ENCODE measurements at regions not wholly inside any gene's neighbourhood (a gene's known extent, or its start where the extent isn't known, plus 50 kb on each side); places are given as distances from the start of the nearest gene placed in this dataset.

DNA sequence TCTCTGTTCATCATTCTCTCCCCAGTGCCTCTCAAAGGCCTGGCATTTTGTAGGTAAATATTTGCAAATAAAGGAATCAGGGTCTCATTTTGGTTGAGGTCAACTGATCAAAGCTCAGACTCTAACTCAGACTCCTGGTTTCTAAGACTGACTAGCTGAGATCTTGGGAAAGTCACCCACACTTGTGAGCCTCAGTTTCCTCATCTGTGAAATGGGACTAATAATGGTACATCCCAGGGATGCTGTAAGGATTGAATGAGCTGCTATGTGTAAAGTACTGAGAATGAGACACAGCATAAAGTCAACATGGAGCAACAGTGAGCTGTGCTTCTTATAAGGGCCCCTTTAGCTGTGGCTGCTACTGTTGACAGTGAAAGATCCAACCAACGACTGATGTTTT lies 70.6 kb upstream of the XYLT1 start:
- TF ChIP-seq ZNF773 (CRISPR knock-in tag; IDR thresholded peaks at IDR 0.05; ENCODE audit: borderline replicate concordance) (no peak), ZNF24 (IDR thresholded peaks at IDR 0.05) (no peak), HMG20A (CRISPR knock-in tag; IDR thresholded peaks at IDR 0.05; ENCODE audit: borderline replicate concordance) (no peak), JUND (CRISPR knock-in tag; IDR thresholded peaks at IDR 0.05) (no peak), ZNF616 (CRISPR knock-in tag; IDR thresholded peaks at IDR 0.05; ENCODE audit: low read depth) (no peak), NR1H2 (CRISPR knock-in tag; IDR thresholded peaks at IDR 0.05; ENCODE audit: borderline replicate concordance, low read depth) (no peak), ZNF850 (CRISPR knock-in tag; conservative IDR thresholded peaks at IDR 0.05) (no peak), EP300 (IDR thresholded peaks at IDR 0.05; ENCODE audit: low read depth in 2 of 2, low read length in 2 of 2) (no peak), EP300 (CRISPR knock-in tag; IDR thresholded peaks at IDR 0.05; ENCODE audit: borderline replicate concordance) (no peak), JUNB (CRISPR knock-in tag; IDR thresholded peaks at IDR 0.05; ENCODE audit: borderline replicate concordance) (no peak)
- TF ChIP-seq, protein P1, sequence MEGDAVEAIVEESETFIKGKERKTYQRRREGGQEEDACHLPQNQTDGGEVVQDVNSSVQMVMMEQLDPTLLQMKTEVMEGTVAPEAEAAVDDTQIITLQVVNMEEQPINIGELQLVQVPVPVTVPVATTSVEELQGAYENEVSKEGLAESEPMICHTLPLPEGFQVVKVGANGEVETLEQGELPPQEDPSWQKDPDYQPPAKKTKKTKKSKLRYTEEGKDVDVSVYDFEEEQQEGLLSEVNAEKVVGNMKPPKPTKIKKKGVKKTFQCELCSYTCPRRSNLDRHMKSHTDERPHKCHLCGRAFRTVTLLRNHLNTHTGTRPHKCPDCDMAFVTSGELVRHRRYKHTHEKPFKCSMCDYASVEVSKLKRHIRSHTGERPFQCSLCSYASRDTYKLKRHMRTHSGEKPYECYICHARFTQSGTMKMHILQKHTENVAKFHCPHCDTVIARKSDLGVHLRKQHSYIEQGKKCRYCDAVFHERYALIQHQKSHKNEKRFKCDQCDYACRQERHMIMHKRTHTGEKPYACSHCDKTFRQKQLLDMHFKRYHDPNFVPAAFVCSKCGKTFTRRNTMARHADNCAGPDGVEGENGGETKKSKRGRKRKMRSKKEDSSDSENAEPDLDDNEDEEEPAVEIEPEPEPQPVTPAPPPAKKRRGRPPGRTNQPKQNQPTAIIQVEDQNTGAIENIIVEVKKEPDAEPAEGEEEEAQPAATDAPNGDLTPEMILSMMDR (CRISPR knock-in tag; IDR thresholded peaks at IDR 0.05) = no peak
- TF ChIP-seq, protein P2, sequence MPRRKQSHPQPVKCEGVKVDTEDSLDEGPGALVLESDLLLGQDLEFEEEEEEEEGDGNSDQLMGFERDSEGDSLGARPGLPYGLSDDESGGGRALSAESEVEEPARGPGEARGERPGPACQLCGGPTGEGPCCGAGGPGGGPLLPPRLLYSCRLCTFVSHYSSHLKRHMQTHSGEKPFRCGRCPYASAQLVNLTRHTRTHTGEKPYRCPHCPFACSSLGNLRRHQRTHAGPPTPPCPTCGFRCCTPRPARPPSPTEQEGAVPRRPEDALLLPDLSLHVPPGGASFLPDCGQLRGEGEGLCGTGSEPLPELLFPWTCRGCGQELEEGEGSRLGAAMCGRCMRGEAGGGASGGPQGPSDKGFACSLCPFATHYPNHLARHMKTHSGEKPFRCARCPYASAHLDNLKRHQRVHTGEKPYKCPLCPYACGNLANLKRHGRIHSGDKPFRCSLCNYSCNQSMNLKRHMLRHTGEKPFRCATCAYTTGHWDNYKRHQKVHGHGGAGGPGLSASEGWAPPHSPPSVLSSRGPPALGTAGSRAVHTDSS (CRISPR knock-in tag; conservative IDR thresholded peaks at IDR 0.05) = no peak

Measured in HepG2 (cell line).